ENCODE measurements at regions not wholly inside any gene's neighbourhood (a gene's known extent, or its start where the extent isn't known, plus 50 kb on each side); places are given as distances from the start of the nearest gene placed in this dataset.

DNA sequence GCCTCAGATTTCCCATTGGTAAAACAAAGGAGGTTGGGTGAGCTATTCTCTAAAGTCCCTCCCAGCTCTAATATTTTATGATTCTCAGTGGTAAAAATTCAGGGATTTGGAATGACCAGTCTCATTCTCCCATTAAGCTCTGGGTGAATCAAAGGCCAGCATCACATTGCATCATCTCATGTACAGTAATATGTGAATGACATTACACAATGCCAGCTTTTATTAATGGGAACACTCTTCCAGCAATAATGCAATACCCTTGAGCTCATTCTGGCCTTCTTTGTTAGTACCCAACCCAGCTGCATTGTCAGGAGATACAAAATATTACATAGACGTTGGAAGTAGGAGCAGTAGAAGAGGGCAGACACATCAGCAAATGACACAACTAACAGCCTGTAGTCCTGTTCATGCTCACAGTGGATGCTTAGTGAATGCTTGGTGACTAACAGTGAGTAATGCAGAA lies 100.0 kb upstream of the EGR2 start:
- TF ChIP-seq, protein P1, sequence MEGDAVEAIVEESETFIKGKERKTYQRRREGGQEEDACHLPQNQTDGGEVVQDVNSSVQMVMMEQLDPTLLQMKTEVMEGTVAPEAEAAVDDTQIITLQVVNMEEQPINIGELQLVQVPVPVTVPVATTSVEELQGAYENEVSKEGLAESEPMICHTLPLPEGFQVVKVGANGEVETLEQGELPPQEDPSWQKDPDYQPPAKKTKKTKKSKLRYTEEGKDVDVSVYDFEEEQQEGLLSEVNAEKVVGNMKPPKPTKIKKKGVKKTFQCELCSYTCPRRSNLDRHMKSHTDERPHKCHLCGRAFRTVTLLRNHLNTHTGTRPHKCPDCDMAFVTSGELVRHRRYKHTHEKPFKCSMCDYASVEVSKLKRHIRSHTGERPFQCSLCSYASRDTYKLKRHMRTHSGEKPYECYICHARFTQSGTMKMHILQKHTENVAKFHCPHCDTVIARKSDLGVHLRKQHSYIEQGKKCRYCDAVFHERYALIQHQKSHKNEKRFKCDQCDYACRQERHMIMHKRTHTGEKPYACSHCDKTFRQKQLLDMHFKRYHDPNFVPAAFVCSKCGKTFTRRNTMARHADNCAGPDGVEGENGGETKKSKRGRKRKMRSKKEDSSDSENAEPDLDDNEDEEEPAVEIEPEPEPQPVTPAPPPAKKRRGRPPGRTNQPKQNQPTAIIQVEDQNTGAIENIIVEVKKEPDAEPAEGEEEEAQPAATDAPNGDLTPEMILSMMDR (IDR thresholded peaks at IDR 0.05; ENCODE audit: low read depth, low read length) = no peak
- peak; percentile 16 for DNase-seq (ENCODE audit: extremely low read depth, low read depth)

DNA sequence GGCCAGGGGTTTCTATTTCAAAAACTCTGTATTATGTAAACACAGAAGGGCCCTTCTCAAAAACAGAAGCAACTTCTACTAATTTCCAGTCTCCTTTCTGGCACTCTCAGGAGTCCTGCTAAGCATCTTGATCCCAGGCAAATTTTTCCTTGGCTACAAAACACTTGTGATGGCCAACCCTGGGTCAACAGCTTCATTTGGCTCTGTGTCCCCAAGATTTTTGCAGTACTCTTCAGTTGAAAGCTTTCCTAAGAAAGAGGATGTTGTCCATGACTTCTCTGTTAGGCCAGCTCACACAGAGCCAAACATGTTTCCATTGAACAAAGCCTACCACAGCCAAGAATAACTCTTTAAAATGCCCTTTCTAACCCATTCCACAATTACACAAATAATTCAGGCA lies 99.0 kb upstream of the EGR2 start:
- TF ChIP-seq, protein P1 (IDR thresholded peaks at IDR 0.05; ENCODE audit: low read depth, low read length) = no peak
- no peak for DNase-seq (ENCODE audit: extremely low read depth, low read depth)

- no peak for DNase-seq (ENCODE audit: extremely low read depth, low read depth)
- TF ChIP-seq, protein P1 (IDR thresholded peaks at IDR 0.05; ENCODE audit: low read depth, low read length) = no peak
These were observed 95.9 kb upstream of the EGR2 start for GRCh38 chr10:62912086-62912485.

DNA sequence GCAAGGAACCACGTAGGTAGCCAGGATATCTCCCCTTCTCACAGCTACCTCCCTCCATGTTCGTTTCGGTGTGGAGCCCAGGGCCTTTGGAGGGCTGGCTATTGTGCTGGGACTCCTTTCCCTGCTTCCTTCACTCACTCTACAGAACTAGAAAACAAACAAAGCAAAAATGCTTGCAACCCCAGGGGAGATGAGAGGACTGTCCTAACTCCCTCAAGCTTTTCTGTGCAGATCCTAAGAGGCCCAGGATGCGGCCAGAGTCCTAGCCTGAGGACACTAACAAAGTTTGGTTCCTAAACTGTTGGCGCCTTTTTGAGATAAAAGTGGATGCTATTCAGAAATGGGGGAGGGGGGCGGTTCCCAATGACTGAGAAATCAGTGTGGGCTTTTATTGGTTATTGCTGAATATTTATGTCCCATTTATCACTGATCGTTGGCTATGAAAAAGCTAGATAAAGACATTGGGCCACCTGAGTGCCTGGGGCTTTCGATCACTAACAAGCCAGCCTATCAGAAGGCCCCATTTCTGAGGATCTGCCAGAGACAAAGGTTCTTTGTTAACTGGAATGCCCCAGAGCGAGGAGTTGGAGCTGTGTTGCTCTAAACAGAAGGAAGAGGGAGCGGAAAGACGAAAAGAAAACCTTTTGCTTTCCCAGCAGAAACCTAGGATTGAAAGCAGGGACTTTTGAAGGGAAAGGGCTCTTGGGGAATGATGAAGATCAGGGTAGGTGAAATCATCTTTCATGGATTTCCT lies 95.2 kb upstream of the EGR2 start:
- no peak for DNase-seq (ENCODE audit: extremely low read depth, low read depth)
- TF ChIP-seq, protein P1 (IDR thresholded peaks at IDR 0.05; ENCODE audit: low read depth, low read length) = no peak

GRCh38 chr10:62907470-62908212 lies 91.5 kb upstream of the EGR2 start:
- no peak for DNase-seq (ENCODE audit: extremely low read depth, low read depth)
- TF ChIP-seq, protein P1 (IDR thresholded peaks at IDR 0.05; ENCODE audit: low read depth, low read length) = no peak

DNA sequence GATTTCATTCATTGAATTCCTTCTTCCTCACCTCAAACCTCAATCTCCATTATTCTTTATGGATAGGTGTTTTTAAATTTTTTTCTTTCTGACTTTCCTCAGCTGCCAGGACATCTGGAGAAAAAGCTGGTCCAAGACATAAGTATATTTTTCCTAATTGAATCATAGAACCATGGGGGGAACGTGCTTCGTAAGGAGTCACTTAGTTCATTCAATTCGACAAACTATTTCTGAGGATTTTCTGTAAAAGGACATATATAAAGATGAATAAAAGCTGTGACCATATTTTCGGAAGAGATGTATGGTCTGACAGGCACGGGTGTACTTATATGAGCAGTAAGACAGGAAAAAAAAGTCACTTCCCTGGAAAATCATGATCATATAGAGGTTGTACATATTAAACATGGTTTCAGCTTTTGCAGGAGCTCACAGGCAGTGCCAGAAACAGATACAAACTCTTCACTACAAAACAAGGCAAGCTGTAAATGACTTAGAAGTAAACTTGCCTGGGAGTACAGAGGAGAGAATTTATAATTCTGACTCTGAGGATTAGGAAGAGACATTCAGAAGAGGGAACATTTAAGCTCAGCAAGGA lies 88.2 kb upstream of the EGR2 start:
- no peak for DNase-seq (ENCODE audit: extremely low read depth, low read depth)

More for the DNA sequence above, 88.2 kb upstream of the EGR2 start:
- TF ChIP-seq, protein P1 (IDR thresholded peaks at IDR 0.05; ENCODE audit: low read depth, low read length) = no peak

Data from AG09319 (cell line).